HG03108 (cell line): ENCODE measurements at regions not wholly inside any gene's neighbourhood (a gene's known extent, or its start where the extent isn't known, plus 50 kb on each side); places are given as distances from the start of the nearest gene placed in this dataset.
"Not testable (repeated sequence)": the region's sequence is repeated elsewhere in the genome, so short reads cannot be mapped to it uniquely, and the experiment has no call there.

Experiments
- ATAC-seq: cut with Tn5 transposase; IDR thresholded peaks from one replicate; pipeline ENCODE4 v1.9.1; 2021; ENCODE audit warnings: moderate library complexity; ENCODE audit not compliant: unreplicated experiment

DNA sequence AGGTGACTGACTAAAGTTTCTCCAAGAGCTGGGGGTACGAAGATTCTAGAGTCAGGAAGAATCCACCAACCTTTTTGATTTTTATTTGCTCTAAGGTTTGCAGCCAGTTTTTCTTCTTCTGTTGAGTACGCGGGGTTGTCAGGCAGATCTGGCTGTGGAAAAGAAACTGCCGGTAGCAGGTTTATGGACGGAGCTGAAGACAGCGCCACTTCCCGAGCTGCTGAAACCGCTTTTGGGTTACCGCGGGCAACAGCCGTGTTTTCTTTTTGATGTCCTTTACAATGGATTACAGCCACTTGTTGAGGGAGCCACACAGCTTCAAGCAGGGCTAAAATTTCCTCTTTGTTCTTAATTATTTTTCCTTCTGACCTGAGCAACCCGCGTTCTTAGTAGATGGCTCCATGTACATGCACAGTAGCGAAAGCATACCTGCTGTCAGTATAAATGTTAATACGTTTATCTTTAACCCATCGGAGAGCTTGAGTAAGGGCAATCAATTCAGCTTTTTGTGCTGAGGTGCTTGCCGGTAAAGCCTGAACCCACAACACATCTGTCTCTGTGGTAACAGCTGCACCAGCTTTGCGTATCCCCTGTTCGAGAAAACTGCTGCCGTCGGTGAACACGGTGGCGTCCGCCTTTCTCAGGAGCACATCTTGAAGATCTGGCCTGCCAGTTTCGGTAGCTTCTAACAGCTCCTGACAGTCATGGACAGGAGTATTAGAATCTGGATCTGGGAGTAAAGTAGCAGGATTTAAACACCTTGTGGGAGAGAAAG lies 674.3 kb downstream of the TMEM121 start:
- ATAC-seq = no peak

DNA sequence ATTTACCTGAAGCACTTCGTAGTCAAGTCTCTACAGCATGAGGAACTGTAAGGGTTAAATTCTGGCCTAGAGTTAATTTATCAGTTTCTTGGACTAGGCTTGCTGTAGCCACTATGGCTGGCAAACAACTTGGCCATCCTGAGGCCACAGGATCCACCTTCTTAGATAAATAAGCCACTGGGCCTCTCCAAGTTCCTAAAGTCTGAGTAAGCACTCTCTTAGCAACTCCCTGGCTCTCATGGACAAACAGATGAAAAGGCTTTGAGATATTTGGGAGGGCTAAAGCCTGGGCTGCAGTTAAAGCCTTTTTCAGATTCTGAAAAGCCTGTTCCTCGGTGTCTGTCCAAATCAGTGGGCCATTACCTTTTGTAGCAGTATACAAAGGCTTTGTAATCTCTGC lies 675.0 kb downstream of the TMEM121 start:
- ATAC-seq = no peak

DNA sequence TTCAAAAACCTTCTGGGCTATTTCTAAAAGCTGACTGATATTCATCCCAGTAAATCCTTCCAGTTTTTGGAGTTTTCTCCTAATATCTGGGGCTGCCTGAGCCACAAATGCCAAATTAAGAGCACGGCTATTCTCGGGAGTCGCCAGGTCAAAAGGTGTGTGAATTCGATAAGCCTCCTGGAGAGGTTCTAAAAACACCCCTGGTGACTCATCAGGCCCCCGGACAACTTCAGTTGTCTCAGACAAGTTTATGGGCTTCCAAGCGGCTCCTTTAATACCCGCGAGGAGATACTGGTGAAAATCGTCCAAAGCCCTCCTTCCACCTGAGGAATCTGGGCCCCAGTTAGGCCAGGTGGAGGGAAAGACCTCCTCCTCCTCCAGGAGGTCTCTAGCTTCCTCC lies 677.1 kb downstream of the TMEM121 start:
- no peak for ATAC-seq

DNA sequence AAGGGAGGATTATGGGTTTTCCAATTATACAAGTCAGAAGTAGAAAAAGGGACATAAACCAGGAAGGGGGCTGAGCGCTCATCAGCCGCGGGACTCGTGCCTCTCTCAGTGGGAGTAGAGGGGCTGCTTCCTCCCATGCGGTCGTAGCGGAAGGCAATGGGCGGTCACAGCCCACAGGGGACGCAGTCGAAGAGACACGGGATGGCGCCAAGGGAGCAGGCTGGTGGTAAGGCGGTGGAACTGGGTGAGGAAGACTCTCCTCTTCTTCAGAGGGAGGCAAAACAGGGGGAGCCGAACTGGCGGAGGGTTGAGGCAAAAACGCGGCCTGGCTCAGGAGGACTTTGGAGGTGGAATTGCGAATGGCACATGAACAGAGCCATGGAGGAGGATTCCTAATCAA lies 677.7 kb downstream of the TMEM121 start:
- ATAC-seq = no peak

DNA sequence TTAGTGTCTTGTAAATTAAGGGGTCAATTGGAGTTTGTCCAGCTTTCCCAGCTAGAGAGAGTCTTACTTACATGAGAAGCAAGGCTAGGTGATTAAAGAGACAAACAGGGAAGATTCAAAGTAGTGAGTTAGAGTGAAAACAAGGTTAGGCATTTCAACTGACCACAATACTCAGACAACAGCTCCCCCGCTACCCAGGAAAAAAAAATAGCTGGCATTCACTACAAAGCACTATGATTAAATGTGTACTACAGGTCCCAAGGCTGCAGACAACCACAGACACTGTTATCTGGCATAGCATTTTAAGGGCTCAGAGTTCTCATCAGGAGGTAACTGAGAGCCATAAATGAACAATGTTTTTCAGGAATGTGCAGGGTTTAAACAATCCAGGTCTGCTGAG lies 680.9 kb downstream of the TMEM121 start:
- no peak for ATAC-seq

DNA sequence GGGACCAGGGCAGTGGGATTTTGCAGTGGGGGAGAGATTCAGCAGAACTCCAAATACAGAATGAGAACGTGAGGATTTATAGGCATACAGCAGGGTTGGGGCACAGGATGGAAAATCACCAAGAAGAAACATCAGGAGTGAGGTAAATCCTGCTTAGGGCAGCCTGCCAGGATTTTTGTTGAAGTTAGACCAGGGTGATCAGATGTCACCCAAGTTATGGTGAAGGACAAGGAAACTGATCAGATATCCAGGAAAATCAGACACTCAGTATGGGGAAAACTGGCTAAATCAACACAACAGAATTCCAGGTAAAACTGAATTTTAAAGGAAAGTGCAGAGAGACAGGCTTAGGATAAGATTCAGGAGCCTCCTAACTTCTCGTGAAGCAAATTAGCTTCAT lies 682.4 kb downstream of the TMEM121 start:
- ATAC-seq = no peak

DNA sequence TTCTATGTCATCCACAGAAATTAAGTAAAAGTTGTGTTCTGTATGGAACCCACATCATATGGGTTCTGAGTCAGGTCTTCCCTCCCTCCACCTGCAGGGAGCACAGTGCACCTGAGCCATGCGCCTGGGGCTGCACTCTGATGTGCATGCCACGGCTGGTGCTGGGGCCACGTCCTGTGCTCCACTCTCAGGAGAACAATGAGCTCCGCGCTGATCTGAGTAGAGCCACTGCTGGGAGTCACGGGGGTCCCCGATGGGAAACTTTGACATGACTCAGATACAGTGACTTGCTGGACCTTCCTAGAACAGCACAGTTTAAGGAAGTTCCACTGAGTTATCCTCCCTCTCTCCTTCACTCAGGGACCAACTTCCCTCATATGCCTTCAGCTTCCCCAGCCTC lies 683.4 kb downstream of the TMEM121 start:
- no peak for ATAC-seq

DNA sequence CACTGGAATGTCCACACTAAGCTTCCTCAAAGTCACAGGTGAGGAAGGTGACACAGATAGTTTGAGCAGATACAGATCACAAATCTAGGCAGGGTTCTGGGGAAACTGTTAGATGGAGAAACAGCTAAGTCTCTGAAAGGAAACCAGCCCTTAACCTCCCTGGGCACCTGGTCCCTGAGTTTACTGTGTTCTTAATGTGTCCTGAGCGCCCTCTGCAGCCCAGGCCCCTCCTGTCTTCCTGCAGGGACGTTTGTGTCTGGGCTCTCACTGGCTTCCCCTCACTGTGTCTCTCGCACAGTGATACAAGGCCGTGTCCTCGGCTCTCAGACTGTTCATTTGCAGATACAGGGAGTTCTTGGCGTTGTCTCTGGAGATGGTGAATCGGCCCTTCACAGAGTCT lies 684.3 kb downstream of the TMEM121 start:
- no peak for ATAC-seq

DNA sequence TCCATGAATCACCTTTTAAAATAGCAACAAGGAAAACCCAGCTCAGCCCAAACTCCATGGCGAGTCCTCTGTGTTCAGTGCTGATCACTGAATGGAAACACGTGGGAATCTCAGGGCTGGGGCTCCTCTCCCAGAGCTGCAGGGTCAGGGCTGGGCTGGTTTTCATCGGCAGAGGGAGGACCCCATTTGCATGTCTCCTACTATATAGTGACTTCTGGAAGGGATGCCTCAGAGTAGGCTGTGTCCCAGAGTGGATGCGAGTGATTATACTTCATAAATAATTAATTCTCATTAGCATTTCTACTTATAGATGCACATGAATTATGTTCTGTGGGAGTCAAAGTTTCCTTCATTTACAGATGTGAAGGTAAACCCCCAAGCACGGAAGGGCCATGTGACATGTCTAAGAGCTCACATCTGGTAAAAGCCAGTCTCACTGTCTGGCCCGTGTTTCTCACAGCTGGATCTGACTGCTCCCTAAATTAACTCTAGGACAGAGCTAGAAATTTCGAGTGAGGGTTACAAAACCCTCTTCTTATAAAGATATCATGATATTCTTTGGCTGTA lies 685.0 kb downstream of the TMEM121 start:
- ATAC-seq = no peak

DNA sequence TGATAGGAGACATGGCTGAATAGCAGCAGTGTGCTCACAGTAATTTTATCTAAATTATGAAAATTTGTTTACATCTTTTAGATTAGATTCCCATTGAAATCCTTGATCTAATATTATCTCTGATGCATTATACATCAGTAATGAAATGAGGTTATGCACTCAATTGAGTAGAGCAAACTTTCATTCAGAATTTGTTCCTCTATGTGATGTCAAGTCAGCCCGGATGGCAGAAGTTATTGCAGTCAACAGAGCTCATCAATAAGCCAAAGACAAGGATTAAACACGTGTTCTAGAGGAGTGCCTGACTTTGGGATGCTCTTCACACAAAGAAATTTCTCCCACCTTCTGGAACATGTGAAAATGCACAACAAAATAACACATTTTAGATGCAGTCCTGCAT lies 688.8 kb downstream of the TMEM121 start:
- no peak for ATAC-seq

DNA sequence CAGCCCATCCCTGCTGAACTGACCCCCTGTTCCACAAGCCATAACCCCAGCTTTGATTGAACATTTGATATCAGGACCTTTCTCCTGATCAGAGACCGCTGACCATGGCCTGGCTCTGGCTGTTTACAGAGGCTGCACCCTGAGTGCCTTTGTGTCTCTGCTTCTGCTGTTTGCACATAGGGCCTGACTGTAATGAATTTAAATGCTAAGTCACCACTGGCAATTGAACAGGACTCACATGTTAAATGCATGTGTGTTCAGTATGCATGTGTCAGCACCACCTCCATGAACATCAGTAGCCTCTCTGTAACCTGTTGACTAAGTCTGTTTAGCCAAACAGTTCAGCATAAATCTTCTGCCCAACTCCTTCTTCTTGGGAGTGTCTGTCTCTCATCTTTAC lies 690.3 kb downstream of the TMEM121 start:
- no peak for ATAC-seq

DNA sequence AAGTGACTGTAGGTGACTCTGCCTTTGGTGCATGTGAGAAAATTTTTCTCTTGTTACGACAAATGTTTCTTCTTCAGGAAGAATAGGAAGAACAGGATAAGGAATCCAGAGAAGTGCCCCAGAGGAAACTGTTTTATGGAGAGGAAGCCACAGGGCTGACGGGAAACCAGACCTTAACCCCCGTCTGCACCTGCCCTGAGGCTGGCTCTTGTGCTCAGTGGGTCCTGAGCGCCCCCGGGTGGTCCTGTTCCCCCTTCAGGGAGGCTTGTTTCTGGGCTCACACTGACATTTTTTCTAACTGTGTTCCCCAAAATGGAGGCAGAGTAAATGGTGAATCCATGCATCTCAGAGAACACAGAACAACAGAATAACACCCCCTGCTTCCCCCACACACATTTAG lies 691.8 kb downstream of the TMEM121 start:
- no peak for ATAC-seq

DNA sequence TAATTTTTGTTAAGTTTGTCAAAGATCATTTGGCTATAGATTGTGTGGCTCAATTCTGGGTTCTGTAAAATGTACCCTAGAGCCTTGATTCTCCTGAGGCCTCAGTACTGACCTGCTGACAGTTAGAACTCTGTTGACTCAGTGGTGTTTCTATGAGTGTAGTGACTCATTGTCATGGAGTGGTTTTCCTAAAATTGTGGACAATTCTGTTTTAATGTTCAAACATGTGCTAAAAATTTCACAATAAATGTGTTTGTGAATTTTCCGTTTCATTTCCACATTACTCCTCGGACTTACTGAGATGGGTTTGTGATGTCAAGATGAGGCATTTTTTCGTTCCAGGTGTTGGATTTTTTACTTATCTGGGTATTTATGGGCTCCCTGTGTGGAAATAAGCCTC lies 695.9 kb downstream of the TMEM121 start:
- no peak for ATAC-seq

DNA sequence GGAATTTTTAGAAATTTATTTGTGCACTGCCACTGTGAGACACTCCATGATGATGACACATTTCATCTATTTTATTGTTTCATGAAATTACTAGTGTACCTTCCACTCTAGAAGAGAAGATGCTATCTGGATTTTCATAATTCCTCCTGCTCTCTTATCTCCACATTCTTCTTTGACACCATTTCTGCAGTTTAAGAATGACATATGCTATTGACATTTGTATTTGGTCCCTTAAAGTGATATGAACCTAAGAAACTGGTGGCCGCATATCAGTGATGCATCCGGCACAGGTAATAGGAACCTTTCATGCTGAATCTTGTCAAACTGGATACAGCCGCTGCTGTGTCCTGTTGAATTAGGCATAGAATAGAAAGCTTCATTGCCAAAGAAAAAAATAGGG lies 696.3 kb downstream of the TMEM121 start:
- no peak for ATAC-seq

DNA sequence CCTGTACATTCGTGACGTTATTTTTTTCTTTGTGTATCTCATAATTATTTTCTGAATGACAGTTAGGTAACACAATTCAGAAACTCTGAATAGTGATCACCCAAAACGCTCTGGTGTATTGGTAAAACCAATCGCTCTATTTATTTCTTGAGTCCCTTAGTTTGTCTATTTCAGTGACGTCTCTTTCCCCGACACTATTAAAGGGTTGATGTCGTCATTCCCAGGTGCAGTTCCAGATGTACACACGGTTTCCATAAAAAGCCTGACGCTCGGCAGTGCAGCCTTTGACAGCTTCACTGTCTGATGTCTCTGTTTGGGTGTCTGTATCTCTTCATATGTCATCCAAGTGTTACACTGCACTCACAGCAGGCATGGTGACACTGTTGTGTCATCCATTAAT lies 701.4 kb downstream of the TMEM121 start:
- ATAC-seq = no peak

DNA sequence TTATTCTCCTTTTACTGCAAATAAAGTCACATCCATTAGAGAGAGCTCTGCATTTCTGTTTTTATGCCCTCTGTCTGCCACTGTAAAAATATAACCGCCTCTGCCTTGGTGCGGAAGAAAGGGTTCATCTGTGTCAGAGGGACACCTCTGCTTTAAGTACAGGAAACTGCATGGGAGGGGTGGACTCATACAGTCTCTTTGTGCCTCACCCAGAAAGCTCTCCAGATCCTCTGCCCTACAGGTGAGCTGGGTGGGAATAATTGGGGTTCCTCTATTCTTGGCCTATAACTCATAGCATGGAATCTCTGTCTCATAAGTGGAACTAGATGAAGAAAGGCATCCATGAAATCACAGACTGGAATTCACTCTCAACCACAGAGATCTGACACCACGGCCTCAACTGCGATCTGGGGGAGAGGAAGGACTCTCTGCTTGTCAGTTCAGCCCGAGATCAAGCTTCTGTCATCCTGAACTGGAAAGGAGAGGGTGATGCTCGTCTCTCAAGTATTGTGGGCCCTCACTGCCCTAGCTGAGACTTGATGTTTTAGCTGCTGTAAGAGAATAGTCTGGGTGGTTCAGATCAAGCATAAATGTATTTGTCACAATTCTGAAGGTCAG lies 702.3 kb downstream of the TMEM121 start:
- no peak for ATAC-seq

DNA sequence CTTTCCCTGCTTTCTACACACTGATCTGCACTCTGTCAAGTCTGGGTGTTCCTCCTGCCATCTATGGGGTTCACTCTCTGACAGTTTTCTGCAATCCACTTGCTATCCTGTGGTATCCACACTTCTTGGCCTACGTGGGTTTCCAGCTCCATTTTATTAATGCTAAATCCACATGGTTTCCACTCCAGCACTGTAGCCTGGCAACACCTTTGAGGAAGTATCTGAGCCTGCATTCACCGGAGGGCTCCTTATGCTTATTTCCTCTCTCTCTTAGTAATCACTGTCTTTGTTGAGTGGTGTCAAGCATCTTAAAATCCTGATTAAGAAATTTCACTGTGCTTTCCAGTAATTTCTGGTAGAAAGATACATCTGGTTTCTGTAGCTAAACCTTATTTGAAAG lies 703.7 kb downstream of the TMEM121 start:
- ATAC-seq = no peak

DNA sequence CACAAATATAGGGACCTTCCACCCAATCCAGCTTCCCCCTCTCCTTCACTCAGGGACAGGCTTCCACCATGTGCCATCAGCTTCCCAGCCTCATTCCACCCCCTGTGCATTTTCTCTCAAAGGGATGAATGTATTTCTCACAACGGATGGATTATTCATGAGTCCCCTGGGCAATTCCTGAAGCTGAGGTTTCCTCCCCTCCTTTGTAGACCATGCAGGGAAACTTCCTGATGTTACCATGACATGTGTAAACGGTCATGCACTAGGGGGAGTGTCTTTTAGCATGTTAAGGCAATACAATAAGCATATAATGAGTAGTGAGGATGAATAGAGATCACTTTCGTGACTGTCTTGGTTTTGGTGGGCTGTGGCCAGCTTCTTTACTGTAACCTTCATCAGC lies 706.8 kb downstream of the TMEM121 start:
- ATAC-seq = not testable (repeated sequence)

DNA sequence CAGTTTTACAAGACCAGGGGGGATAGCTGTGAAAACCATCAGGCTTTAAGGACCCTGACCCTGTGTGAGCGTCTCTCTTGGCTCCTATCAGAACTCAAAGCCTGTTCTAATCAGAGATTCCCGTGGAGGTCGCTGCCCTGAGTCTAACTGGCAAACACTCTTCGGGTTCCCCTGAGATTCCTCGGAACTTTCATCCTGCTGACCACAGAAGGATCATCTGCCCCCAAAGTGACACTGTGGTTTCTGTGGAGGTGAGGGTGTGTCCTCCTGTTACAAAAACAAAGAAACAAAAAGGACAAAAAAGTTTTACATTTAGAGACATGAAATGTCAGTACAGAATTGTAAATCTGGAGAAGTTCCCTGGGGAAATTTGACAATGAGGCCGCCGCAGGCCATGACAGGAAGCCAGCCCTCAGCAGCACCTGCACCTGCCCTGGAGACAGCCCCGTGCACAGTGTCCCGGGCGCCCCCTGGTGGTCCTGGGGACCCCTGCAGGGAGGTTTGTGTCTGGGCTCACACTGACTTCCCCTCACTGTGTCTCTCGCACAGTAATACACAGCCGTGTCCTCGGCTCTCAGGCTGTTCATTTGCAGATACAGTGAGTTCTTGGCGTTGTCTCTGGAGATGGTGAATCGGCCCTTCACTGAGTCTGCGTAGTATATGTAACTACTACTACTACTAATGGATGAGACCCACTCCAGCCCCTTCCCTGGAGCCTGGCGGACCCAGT lies 708.3 kb downstream of the TMEM121 start:
- not testable (repeated sequence) for ATAC-seq

DNA sequence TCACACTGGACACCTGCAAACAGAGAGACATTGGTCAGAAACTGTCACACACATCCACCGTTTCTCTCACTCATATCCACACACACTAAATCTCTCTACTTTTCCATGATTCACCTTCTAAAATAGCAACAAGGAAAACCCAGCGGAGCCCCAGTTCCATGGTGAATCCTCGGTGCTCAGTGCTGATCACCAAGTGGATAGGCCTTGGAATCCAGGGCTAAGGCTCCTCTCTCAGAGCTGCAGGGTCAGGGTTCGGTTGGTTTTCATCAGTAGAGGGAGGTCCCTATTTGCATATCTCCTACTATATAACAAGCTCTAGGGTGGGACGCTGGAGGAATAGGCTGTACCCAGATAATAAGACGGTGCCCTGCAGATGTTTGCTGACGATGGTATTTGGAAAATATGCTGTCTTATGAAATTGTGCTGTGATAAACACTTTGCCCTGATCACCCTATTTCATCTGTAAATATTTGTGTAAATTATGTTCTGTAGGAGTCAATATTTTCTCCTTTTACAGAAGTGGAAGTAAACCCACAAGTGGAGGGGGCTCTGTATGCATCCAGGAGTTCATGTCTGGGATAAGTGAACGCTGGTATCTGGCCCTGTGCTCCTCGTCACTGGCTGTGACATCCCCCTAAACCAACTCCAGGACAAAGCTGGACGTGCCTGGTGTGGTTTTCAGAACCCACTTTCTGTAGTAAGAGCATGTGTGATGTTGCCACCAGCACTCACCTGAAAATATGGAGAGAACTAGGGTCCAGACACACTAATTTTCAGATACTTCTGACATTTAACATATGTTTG lies 709.2 kb downstream of the TMEM121 start:
- ATAC-seq = no peak
